ENCODE measurements at regions not wholly inside any gene's neighbourhood (a gene's known extent, or its start where the extent isn't known, plus 50 kb on each side); places are given as distances from the start of the nearest gene placed in this dataset.

DNA sequence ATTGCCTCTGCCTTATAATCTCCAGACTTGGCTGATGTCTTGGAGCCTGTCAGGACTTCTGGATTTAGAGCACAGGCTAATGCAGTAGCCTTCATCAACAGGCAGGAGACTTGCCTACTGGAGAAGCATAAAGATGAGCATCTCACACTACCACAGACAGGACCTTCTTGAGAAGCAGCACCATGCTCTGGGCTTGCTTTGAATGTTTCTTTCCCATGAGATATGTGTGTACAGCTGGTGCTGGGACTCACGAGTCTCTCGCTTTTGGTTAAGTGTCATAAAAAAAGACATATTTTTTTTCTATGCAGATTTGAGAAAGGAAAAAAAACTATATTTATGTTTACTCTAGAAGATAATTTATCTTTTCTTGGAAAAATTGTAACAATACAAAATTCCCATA, 671.3 kb downstream of the MRPL39 start:
- TF ChIP-seq, protein P1, sequence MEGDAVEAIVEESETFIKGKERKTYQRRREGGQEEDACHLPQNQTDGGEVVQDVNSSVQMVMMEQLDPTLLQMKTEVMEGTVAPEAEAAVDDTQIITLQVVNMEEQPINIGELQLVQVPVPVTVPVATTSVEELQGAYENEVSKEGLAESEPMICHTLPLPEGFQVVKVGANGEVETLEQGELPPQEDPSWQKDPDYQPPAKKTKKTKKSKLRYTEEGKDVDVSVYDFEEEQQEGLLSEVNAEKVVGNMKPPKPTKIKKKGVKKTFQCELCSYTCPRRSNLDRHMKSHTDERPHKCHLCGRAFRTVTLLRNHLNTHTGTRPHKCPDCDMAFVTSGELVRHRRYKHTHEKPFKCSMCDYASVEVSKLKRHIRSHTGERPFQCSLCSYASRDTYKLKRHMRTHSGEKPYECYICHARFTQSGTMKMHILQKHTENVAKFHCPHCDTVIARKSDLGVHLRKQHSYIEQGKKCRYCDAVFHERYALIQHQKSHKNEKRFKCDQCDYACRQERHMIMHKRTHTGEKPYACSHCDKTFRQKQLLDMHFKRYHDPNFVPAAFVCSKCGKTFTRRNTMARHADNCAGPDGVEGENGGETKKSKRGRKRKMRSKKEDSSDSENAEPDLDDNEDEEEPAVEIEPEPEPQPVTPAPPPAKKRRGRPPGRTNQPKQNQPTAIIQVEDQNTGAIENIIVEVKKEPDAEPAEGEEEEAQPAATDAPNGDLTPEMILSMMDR (IDR thresholded peaks at IDR 0.05), result no peak
- TF ChIP-seq POLR2A (IDR thresholded peaks at IDR 0.05) (no peak), POLR2AphosphoS5 (IDR thresholded peaks at IDR 0.05; ENCODE audit: insufficient read depth in 1 of 2, low read depth in 1 of 2) (no peak)

All from vagina (tissue), 2 donors.